ENCODE measurements at regions not wholly inside any gene's neighbourhood (a gene's known extent, or its start where the extent isn't known, plus 50 kb on each side); places are given as distances from the start of the nearest gene placed in this dataset.
"Not testable (repeated sequence)": the region's sequence is repeated elsewhere in the genome, so short reads cannot be mapped to it uniquely, and the experiment has no call there.

DNA sequence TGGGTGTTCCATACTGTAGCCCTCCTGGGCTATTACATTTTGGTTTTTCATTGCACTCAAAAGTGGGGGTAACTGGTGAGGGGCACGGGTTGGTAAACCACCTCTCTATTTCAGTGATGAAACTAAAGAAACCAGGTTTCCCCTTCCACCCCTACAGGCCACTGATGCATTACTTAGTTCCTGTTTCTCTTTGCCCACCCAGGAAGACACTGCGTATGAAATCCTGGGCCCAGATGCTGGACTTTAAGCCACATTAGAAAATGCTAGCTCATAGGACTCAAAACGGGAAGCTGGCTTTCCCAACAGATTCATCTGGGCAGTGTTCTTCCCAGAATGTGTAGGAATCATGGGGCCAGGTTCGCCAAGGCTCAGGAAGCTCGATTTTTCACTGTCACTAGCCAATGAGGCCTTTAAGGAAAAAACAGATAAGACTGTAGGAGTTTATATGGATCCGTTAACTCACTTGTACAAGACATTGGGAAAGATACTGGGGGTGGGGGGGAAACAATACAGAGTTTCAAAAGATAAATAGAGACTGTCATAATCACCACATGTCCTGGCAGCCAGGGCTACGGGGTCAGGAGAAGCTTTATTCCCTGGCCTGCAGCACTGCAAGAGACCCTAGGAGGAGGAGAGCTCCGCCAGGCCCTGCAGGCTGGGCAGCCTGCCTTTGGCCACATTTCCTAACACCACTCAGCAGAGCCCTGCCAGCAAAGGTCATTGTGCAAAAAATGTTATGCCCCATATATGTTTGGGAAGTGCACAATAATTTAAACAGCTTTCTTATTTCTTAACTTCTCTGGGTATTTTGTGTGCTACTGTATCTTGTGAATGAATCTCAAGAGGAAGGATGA is 228.5 kb upstream of the PLGLB2 start:
- not testable (repeated sequence) for TF ChIP-seq POLR2A (IDR thresholded peaks at IDR 0.05; ENCODE audit: low read depth)
- TF ChIP-seq, protein P1, sequence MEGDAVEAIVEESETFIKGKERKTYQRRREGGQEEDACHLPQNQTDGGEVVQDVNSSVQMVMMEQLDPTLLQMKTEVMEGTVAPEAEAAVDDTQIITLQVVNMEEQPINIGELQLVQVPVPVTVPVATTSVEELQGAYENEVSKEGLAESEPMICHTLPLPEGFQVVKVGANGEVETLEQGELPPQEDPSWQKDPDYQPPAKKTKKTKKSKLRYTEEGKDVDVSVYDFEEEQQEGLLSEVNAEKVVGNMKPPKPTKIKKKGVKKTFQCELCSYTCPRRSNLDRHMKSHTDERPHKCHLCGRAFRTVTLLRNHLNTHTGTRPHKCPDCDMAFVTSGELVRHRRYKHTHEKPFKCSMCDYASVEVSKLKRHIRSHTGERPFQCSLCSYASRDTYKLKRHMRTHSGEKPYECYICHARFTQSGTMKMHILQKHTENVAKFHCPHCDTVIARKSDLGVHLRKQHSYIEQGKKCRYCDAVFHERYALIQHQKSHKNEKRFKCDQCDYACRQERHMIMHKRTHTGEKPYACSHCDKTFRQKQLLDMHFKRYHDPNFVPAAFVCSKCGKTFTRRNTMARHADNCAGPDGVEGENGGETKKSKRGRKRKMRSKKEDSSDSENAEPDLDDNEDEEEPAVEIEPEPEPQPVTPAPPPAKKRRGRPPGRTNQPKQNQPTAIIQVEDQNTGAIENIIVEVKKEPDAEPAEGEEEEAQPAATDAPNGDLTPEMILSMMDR (IDR thresholded peaks at IDR 0.05) = not testable (repeated sequence)

Data from esophagus muscularis mucosa (tissue), 3 donors.